ENCODE measurements at regions not wholly inside any gene's neighbourhood (a gene's known extent, or its start where the extent isn't known, plus 50 kb on each side); places are given as distances from the start of the nearest gene placed in this dataset.

DNA sequence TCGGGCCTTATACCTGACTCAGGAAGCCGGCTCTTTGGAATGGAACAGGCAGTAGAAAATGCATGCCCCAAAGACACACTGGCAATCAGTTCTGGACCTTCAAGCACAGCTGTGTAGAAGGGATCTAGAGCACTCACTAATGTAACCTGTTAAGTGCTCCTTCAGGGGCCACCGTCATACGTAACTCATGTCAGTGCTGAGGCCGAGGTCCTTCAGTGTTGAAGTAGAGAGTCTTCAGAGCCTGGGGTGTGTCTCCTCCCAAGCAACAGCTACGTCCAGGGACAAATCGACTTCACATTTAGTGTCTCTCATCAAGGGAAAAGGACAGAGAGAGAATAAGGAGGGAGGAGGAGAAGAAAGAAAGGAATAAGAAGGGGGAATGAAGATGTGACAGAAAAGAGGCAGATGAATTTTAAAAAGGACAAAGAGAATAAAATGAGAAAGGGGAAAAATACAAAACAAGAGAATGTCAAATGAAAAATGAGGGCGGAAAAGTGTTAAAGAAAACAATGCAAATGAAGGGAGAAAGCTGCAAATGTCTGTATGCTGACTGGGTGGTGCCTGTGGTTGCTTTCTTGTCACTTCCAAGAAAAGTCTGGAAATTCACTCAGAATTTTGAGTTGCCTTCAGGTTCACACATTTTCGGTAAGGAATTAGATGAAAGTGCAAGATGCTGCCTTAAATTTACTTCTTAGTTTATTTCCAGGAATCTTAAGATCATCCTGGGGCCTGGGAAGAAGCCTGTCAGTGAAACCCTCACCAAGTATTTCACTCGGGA, 989.4 kb downstream of the GRID1 start:
- H3K27me3 ChIP-seq (ENCODE audit: control insufficient read depth in 2 of 2, insufficient read depth in 2 of 2, low read length in 2 of 2): no peaks in the 10 kb centered on the region
- no peak overlapping the region for H2AFZ ChIP-seq (ENCODE audit: low read depth, low read length)
- no peaks in the 10 kb centered on the region for H3K79me2 ChIP-seq (ENCODE audit: control insufficient read depth, insufficient read depth, low read length)
- no peaks in the 10 kb centered on the region for H3K9me3 ChIP-seq (replicated peaks; ENCODE audit: control insufficient read depth, insufficient read depth, low read depth, low read length)
- no peak overlapping the region for H3K4me3 ChIP-seq
- no peak overlapping the region for H3K9ac ChIP-seq (ENCODE audit: insufficient read depth in 1 of 2, low read depth in 2 of 2, low read length in 2 of 2)
- H3K4me2 ChIP-seq (ENCODE audit: insufficient read depth, low read length): no peak overlapping the region
- in situ Hi-C loops (cut with MboI) (no loop called here), intact Hi-C loops (cut with micrococcal nuclease) (no loop called here)
- BruUV-seq (replicated peaks): no TSS peak
- TF ChIP-seq ELF4 (CRISPR knock-in tag; IDR thresholded peaks at IDR 0.05): no peak
- TF ChIP-seq NCOA2 (IDR thresholded peaks at IDR 0.05; ENCODE audit: partially characterized antibody in 2 of 2): no peak
- TF ChIP-seq SIN3A (IDR thresholded peaks at IDR 0.05; ENCODE audit: borderline replicate concordance in 2 of 2, control insufficient read depth in 1 of 2, low read depth in 2 of 2, low read length in 2 of 2): no peak
- TF ChIP-seq, protein P1, sequence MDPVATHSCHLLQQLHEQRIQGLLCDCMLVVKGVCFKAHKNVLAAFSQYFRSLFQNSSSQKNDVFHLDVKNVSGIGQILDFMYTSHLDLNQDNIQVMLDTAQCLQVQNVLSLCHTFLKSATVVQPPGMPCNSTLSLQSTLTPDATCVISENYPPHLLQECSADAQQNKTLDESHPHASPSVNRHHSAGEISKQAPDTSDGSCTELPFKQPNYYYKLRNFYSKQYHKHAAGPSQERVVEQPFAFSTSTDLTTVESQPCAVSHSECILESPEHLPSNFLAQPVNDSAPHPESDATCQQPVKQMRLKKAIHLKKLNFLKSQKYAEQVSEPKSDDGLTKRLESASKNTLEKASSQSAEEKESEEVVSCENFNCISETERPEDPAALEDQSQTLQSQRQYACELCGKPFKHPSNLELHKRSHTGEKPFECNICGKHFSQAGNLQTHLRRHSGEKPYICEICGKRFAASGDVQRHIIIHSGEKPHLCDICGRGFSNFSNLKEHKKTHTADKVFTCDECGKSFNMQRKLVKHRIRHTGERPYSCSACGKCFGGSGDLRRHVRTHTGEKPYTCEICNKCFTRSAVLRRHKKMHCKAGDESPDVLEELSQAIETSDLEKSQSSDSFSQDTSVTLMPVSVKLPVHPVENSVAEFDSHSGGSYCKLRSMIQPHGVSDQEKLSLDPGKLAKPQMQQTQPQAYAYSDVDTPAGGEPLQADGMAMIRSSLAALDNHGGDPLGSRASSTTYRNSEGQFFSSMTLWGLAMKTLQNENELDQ (CRISPR knock-in tag; IDR thresholded peaks at IDR 0.05; ENCODE audit: borderline replicate concordance): no peak
- TF ChIP-seq, protein P2, sequence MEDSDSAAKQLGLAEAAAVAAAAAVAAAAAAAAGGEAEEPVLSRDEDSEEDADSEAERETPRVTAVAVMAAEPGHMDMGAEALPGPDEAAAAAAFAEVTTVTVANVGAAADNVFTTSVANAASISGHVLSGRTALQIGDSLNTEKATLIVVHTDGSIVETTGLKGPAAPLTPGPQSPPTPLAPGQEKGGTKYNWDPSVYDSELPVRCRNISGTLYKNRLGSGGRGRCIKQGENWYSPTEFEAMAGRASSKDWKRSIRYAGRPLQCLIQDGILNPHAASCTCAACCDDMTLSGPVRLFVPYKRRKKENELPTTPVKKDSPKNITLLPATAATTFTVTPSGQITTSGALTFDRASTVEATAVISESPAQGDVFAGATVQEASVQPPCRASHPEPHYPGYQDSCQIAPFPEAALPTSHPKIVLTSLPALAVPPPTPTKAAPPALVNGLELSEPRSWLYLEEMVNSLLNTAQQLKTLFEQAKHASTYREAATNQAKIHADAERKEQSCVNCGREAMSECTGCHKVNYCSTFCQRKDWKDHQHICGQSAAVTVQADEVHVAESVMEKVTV (CRISPR knock-in tag; IDR thresholded peaks at IDR 0.05): no peak
- TF ChIP-seq GATA2 (CRISPR knock-in tag; IDR thresholded peaks at IDR 0.05): no peak
- TF ChIP-seq NFIC (IDR thresholded peaks at IDR 0.05): no peak
- TF ChIP-seq ZNF124 (CRISPR knock-in tag; IDR thresholded peaks at IDR 0.05): no peak
- TF ChIP-seq MTF1 (CRISPR knock-in tag; IDR thresholded peaks at IDR 0.05; ENCODE audit: borderline replicate concordance): no peak
- TF ChIP-seq THRAP3 (IDR thresholded peaks at IDR 0.05; ENCODE audit: borderline replicate concordance): no peak
- TF ChIP-seq BCL6 (CRISPR knock-in tag; IDR thresholded peaks at IDR 0.05): no peak
- no peaks in the 10 kb centered on the region for H3K4me1 ChIP-seq (replicated peaks in 1 of 2; ENCODE audit: control insufficient read depth in 2 of 2, insufficient read depth in 2 of 2, low read length in 2 of 2)
- no peak for FAIRE-seq
- ATAC-seq: no peak
- H4K20me1 ChIP-seq (replicated peaks; ENCODE audit: control insufficient read depth, insufficient read depth, low read length): no peaks in the 10 kb centered on the region
- no peaks in the 10 kb centered on the region for H3K36me3 ChIP-seq (ENCODE audit: control insufficient read depth, insufficient read depth, low read length)
- under 1% methylated on average over 9 of the region's 10 CpGs for WGBS (ENCODE audit: insufficient coverage, low coverage, missing lambda C conversion rate)
- H3K27ac ChIP-seq (ENCODE audit: extremely low read depth, low read depth, low read length): no peak overlapping the region
- no peak for DNase-seq (ENCODE audit: extremely low read depth in 1 of 4, low spot score in 3 of 4)
- no peaks in the 10 kb centered on the region for H3K9me1 ChIP-seq (ENCODE audit: control insufficient read depth, insufficient read depth, low read length)
- POLR2A ChIA-PET: interaction anchor here (0.8 kb wide), 1 partner anchor 16 kb away, joined by 3 read pairs; no protein-coding TSS in a partner anchor
- CTCF ChIA-PET (ENCODE audit: low intra/inter-chr PET ratio): no interaction called here

Measured in K562 (cell line).